GM13976 (cell line): ENCODE measurements at regions not wholly inside any gene's neighbourhood (a gene's known extent, or its start where the extent isn't known, plus 50 kb on each side); places are given as distances from the start of the nearest gene placed in this dataset.

ENCODE experiments used
- DNase-seq: peaks from one replicate; pipeline ENCODE4 v3.0.0; 2012; ENCODE audit warnings: low spot score
- in situ Hi-C: fragments of 300-500 bp; cut with MboI; formaldehyde crosslinking; loops from one replicate; pipeline ENCODE4 v1.12.0; 2022; ENCODE audit warnings: low sequenced_read_pairs, mixed read lengths, inconsistent platforms; ENCODE audit not compliant: unreplicated experiment
- TF ChIP-seq, protein P1 (sequence below): IDR thresholded peaks from 2 replicates; pipeline ENCODE4 v1.5.1; 2012; ENCODE audit warnings: borderline replicate concordance, mild to moderate bottlenecking; ENCODE audit not compliant: insufficient read depth; ENCODE audit errors: extremely low read depth, missing control alignments, control extremely low read depth

DNA sequence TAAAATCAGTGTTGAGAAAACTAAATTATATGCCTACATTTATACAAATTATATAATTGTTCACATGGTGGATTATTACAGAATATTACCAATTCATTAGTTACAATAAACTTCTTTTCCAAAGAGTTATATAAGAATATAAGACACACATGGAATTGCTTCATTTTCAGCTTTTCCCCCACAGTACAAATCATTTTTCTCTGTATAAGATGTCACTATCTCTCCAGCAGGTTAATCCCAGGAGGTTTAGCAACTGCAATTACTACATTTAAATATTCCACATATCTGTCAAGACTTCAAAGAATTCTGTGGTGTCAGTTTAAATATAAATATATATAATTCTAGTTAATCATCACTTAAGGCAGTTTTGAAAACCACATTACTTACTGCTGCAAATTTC lies 59.6 kb upstream of the G2E3 start:
- DNase-seq, result no peak
- TF ChIP-seq, protein P1, sequence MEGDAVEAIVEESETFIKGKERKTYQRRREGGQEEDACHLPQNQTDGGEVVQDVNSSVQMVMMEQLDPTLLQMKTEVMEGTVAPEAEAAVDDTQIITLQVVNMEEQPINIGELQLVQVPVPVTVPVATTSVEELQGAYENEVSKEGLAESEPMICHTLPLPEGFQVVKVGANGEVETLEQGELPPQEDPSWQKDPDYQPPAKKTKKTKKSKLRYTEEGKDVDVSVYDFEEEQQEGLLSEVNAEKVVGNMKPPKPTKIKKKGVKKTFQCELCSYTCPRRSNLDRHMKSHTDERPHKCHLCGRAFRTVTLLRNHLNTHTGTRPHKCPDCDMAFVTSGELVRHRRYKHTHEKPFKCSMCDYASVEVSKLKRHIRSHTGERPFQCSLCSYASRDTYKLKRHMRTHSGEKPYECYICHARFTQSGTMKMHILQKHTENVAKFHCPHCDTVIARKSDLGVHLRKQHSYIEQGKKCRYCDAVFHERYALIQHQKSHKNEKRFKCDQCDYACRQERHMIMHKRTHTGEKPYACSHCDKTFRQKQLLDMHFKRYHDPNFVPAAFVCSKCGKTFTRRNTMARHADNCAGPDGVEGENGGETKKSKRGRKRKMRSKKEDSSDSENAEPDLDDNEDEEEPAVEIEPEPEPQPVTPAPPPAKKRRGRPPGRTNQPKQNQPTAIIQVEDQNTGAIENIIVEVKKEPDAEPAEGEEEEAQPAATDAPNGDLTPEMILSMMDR, result no peak
- in situ Hi-C loops, result no loop called here

DNA sequence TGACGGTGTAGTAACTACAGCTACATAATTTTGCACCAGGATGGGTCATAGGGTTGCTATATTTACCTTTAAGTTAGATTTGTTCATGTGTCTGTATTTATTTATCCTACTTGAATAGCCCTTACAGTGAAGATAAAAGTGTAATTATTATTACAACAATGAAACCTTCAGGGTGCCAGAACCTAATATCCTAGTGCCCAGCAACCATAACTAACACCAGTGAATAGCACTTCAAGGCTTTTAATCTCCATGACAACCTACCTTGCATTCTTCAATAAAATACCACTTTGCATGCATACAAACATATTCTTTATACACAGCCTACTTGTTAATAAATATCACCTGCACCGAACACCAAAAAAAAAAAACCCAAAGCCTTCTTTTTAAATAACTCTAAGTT lies 58.7 kb upstream of the G2E3 start:
- no peak for DNase-seq
- TF ChIP-seq, protein P1, result no peak
- in situ Hi-C loops, result no loop called here

DNA sequence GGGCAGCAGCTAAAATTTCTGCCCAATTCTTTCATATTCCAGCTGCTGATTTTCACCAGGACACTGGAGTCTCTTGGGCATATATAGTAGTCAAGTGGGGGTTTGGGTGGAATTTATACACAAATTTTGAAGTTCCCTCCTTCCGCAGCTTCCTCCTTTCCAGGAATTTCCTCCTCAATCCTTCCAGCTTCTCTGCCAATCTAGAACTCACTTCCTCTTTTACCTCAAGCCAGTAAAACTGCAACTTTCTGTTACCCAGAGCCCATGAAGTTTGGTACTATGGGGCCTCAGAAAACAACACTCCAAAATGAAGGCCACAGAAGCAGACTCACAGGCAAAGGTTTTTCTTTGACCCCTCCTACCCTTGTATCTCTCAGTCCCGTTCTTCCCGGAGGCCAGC lies 51.7 kb upstream of the G2E3 start:
- TF ChIP-seq, protein P1, result no peak
- no peak for DNase-seq
- in situ Hi-C loops, result no loop called here
